ENCODE measurements at regions not wholly inside any gene's neighbourhood (a gene's known extent, or its start where the extent isn't known, plus 50 kb on each side); places are given as distances from the start of the nearest gene placed in this dataset.

DNA sequence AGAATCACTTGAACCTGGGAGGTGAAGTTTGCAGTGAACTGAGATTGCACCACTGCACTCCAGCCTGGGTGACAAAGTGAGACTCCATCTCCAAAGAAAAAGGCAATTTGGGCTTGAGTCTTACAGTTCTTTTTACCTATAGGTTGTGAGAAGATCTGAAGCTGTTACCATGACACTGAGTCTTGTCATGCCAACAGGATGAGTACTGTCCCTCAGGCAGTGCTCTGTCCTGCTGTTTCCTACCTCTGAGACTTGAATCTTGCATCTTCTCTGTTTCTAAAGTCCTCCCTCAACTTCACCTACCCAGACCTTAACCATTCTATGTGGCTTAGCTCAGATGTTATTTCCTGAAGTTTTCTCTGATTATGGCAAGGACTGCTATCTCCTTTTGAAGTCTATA is 400.8 kb upstream of the PRICKLE1 start:
- TF ChIP-seq, protein P1, sequence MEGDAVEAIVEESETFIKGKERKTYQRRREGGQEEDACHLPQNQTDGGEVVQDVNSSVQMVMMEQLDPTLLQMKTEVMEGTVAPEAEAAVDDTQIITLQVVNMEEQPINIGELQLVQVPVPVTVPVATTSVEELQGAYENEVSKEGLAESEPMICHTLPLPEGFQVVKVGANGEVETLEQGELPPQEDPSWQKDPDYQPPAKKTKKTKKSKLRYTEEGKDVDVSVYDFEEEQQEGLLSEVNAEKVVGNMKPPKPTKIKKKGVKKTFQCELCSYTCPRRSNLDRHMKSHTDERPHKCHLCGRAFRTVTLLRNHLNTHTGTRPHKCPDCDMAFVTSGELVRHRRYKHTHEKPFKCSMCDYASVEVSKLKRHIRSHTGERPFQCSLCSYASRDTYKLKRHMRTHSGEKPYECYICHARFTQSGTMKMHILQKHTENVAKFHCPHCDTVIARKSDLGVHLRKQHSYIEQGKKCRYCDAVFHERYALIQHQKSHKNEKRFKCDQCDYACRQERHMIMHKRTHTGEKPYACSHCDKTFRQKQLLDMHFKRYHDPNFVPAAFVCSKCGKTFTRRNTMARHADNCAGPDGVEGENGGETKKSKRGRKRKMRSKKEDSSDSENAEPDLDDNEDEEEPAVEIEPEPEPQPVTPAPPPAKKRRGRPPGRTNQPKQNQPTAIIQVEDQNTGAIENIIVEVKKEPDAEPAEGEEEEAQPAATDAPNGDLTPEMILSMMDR (IDR thresholded peaks at IDR 0.05; ENCODE audit: insufficient read depth, low read length): no peak
- H3K4me3 ChIP-seq (ENCODE audit: low read depth, low read length): no peak overlapping the region
- no peak for DNase-seq (ENCODE audit: low read depth)

DNA sequence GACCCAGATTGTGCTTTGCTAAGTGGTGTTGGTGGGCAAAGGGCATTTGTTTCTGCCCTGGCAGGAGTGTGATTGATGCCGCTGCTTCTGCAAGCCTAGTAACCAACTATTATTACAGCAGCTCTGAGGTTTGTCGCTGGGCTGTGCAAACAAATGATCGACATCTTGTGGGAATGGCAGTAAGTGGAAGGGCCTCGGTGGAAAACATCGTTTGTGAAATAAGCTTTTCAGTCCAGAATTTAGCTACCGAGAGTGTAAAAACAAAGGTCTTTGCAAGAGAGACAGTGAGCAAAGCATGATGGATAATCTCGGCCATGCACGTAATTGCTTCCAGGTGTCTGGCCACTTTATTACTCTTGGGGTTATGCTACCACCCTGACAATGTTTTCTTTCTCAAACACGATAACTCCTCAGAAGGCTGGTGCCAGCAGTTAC is 397.7 kb upstream of the PRICKLE1 start:
- DNase-seq (ENCODE audit: low read depth): no peak
- TF ChIP-seq, protein P1 (IDR thresholded peaks at IDR 0.05; ENCODE audit: insufficient read depth, low read length): no peak
- no peak overlapping the region for H3K4me3 ChIP-seq (ENCODE audit: low read depth, low read length)

DNA sequence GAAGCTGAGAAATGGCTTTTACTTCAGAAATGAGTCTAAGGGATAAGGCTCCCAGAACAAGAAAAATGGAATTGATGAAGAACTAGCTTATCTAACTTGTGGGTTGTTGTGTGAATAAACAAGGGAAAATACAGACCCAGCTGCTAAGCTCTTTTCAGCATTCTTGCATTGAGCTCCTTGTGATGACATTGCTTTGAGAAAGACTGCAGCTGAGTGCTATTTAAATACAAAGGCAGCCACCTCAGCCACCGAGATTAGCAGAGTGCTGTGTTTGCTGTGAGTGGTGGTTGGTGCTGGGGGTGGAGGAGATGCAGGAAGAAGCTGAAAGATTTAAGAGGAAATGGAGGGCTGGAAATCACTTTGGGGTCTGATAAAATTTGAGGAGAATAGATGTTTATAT is 396.0 kb upstream of the PRICKLE1 start:
- TF ChIP-seq, protein P1 (IDR thresholded peaks at IDR 0.05; ENCODE audit: insufficient read depth, low read length): no peak
- H3K4me3 ChIP-seq (ENCODE audit: low read depth, low read length): no peak overlapping the region
- DNase-seq (ENCODE audit: low read depth): no peak

DNA sequence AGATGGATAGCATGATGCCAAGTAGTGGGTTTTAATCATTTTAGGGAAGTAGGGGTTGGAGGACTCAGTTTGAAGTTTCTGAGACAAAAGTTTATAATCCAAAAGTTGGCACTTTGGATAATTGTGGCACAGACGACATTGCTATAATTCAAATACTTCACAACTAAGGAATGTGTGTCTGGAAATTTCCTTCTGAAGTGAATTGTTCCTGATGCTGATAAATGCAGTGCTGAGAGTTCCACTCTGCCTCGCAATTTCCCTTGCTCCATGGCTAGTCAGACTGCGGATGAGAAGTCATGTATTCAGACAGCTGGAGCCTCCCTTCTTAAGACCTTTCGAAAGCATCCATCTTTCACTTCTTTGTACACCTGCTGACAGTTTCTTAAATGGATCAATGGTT is 393.3 kb upstream of the PRICKLE1 start:
- no peak for DNase-seq (ENCODE audit: low read depth)
- no peak overlapping the region for H3K4me3 ChIP-seq (ENCODE audit: low read depth, low read length)
- TF ChIP-seq, protein P1 (IDR thresholded peaks at IDR 0.05; ENCODE audit: insufficient read depth, low read length): no peak

DNA sequence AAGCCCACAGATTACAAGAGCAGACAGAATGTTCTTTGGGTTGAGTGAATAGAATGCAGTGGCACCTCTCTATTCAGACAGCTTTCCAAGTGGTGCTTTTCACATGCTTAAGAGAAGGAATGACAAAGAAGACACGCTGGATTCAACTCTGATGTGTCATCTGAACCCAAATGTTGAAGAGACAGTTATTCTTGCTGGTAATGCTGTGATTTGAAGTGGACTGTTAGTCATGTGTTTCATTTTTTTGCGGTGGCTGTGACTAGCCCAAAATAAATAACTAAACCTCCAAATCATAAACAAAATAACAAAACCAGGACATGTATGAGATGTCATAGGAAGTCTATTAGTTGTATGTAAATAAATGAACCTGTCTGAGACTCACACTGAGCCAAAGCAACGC is 391.8 kb upstream of the PRICKLE1 start:
- DNase-seq (ENCODE audit: low read depth): no peak
- no peak overlapping the region for H3K4me3 ChIP-seq (ENCODE audit: low read depth, low read length)
- TF ChIP-seq, protein P1 (IDR thresholded peaks at IDR 0.05; ENCODE audit: insufficient read depth, low read length): no peak

DNA sequence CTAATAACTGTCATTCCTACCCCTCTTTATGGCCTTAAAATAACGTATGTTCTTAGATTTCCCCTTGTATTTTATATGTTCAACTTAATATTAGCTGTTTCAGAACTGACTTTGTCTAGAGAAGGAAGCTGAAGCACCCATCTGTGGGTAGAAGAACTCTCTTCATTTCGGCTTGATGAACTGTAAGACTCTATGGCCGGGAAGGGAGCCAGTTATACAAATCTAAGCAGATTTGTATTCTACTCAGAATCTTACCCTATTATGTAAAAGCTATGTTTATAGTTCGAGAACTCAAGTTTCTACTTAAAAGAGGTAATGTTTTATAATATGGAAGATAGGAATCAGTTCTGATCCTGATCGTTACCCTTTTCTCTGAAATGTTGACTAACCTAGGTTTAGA is 390.9 kb upstream of the PRICKLE1 start:
- TF ChIP-seq, protein P1 (IDR thresholded peaks at IDR 0.05; ENCODE audit: insufficient read depth, low read length): no peak
- no peak overlapping the region for H3K4me3 ChIP-seq (ENCODE audit: low read depth, low read length)
- no peak for DNase-seq (ENCODE audit: low read depth)

DNA sequence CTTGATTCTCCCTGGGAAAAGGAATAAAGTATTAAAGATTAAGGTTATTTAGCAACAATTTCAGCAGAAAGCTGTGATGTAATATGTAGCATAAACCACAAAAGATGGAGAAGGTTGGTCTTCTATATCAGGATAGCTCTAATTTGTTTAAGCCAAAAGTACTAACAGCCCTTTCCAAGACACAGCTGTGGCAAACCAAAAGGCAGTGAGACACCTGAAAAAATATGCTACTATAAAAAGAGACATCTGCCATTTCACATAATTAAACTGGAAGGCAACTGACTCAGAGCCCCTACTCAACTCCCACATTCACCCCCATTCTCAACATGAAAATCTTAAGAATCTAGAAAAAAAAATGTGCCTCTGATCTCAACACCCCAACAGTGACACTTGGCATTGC is 390.2 kb upstream of the PRICKLE1 start:
- no peak for DNase-seq (ENCODE audit: low read depth)
- TF ChIP-seq, protein P1 (IDR thresholded peaks at IDR 0.05; ENCODE audit: insufficient read depth, low read length): no peak
- H3K4me3 ChIP-seq (ENCODE audit: low read depth, low read length): no peak overlapping the region
